ENCODE measurements at regions not wholly inside any gene's neighbourhood (a gene's known extent, or its start where the extent isn't known, plus 50 kb on each side); places are given as distances from the start of the nearest gene placed in this dataset.

DNA sequence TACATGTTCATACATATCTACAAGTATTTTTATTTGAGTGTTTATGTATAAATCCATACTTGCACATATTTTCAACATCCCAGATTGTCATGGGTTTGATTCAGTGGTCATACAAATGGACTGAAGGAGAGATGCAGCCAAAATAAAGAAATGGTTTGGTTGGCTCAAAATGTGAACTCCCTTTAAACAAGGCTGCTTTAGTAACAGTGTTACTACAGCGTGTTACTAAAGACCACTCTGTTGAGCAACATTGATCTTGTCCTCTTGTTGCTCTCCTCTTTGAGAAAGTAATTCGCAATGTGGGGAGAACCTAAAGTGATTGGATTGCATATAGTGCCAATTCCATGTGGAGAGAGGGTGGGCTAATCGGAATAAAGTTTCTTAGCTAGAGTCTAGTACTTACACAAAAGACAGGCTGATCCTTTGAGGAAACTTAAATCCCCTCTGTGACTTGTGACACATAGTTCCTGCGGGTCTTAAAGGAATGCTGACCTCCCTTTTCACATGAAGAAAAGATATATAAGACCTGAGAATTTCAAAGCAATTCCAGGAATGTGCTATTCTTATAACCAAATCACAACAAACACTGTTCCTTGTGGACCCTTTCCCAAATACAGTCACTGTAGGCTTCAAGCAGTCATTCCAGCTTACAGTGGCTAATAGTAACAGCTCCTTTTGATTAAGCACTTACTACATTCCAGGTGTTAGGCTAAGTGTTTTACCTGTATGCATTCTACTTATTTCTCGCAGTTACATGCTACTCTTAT lies 144.3 kb downstream of the FZD1 start:
- TF ChIP-seq EP300 (conservative IDR thresholded peaks at IDR 0.05; ENCODE audit: poor library complexity, severe bottlenecking): no peak
- TF ChIP-seq, protein P1, sequence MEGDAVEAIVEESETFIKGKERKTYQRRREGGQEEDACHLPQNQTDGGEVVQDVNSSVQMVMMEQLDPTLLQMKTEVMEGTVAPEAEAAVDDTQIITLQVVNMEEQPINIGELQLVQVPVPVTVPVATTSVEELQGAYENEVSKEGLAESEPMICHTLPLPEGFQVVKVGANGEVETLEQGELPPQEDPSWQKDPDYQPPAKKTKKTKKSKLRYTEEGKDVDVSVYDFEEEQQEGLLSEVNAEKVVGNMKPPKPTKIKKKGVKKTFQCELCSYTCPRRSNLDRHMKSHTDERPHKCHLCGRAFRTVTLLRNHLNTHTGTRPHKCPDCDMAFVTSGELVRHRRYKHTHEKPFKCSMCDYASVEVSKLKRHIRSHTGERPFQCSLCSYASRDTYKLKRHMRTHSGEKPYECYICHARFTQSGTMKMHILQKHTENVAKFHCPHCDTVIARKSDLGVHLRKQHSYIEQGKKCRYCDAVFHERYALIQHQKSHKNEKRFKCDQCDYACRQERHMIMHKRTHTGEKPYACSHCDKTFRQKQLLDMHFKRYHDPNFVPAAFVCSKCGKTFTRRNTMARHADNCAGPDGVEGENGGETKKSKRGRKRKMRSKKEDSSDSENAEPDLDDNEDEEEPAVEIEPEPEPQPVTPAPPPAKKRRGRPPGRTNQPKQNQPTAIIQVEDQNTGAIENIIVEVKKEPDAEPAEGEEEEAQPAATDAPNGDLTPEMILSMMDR (IDR thresholded peaks at IDR 0.05; ENCODE audit: poor library complexity, severe bottlenecking): no peak
- TF ChIP-seq EZH2 (IDR thresholded peaks at IDR 0.05; ENCODE audit: borderline replicate concordance, insufficient read depth, low read length, poor library complexity, severe bottlenecking): no peak
- no peak for TF ChIP-seq MXI1 (conservative IDR thresholded peaks at IDR 0.05; ENCODE audit: poor library complexity, severe bottlenecking)

Data from neural cell (in vitro differentiated cells).